Urinary bladder (tissue), 3 donors: ENCODE measurements at regions not wholly inside any gene's neighbourhood (a gene's known extent, or its start where the extent isn't known, plus 50 kb on each side); places are given as distances from the start of the nearest gene placed in this dataset.

ENCODE experiments used
- DNase-seq: peaks from one replicate; pipeline ENCODE4 v3.0.0-alpha.2; 2015; ENCODE audit errors: extremely low spot score
- H3K27ac ChIP-seq: one replicate; pipeline ENCODE4 v1.5.1; 2013; ENCODE audit warnings: low read depth, mild to moderate bottlenecking, moderate library complexity
- H3K36me3 ChIP-seq: one replicate; pipeline ENCODE4 v1.6.1; 2013; ENCODE audit warnings: mild to moderate bottlenecking, moderate library complexity; ENCODE audit not compliant: insufficient read depth
- H3K4me1 ChIP-seq: one replicate; pipeline ENCODE4 v1.6.1; 2013; ENCODE audit warnings: mild to moderate bottlenecking, moderate library complexity; ENCODE audit not compliant: insufficient read depth
- H3K4me3 ChIP-seq: one replicate; pipeline ENCODE4 v1.5.1; 2013; ENCODE audit warnings: low read depth, low read length
- WGBS: extraction: QIAGEN DNeasy Blood & Tissue Kit; methylation state at CpG from one replicate; pipeline ENCODE4 v1.1.7; 2013; 5-methylcytosine and 5-hydroxymethylcytosine counted together
- donor health status: healthy with polysubstance abuse.
- donor health status: healthy.

DNA sequence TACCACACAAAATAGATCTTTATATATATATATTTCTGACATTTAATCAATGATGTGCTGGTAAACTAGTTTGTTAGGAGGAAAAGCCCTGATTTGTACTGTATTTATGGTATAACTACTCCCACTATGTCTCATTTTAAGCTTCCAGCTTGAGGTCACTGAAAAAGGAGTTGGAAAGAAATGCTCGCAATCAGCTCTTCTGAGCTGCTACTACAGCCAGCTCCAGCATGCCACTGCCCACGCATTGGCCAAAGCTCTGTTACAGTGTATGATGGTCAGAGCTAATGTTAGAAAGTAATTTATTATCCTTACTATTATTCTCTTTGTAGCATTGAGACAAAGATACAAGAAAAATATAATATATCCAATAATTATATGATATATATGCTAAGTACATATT lies 55.0 kb upstream of the PCED1B start:
- Histone ChIP-seq H3K4me3 (no peak overlapping the region), H3K27ac (no peak overlapping the region), H3K4me1 (no peaks in the 10 kb centered on the region), H3K36me3 (no peaks in the 10 kb centered on the region)
- WGBS: 69% methylated on average over 2 of the region's 2 CpGs
- DNase-seq: no peak

DNA sequence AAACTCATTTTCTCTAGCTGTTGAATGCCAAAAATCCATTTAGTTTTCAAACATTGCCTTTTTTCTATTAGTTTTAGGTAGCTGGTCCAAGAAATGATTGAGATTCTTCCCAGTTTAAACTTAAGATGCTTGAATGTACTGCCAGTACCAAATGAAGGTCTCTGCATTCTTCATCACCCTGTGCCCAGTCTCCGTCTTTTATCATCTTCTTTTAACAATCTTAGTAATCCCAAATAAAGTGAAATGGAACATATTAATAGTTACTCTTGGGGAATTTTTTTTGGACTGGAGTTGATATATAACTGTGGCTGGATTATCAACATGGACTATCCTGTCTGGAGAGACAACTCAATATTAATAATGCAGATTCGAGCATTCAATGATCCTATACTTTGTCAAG lies 54.1 kb upstream of the PCED1B start:
- H3K4me3 ChIP-seq: no peak overlapping the region
- no peak for DNase-seq
- H3K36me3 ChIP-seq: no peaks in the 10 kb centered on the region
- no peak overlapping the region for H3K27ac ChIP-seq
- WGBS: 59% methylated on average over 2 of the region's 2 CpGs
- no peaks in the 10 kb centered on the region for H3K4me1 ChIP-seq

DNA sequence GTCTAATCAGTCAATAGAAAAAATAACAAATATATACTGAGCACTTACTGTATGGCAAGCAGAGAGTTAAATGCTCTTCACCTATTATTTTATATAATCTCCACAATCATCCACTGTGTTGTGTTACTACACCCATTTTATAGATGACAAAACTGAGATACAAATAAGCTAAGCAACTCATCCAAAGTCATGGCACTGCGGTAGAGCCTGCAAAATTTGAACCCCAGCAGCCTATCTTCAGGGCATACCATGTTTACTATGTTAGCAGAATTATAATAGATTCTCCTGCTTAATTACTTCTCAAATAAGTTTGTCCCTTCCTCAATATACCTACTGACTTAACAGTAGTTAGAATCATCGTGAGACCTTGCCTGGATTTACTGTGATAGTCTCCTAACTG lies 53.6 kb upstream of the PCED1B start:
- Histone ChIP-seq H3K4me1 (no peaks in the 10 kb centered on the region), H3K4me3 (no peak overlapping the region), H3K36me3 (no peaks in the 10 kb centered on the region), H3K27ac (no peak overlapping the region)
- DNase-seq: no peak
- WGBS: 90% methylated on average over 2 of the region's 2 CpGs

DNA sequence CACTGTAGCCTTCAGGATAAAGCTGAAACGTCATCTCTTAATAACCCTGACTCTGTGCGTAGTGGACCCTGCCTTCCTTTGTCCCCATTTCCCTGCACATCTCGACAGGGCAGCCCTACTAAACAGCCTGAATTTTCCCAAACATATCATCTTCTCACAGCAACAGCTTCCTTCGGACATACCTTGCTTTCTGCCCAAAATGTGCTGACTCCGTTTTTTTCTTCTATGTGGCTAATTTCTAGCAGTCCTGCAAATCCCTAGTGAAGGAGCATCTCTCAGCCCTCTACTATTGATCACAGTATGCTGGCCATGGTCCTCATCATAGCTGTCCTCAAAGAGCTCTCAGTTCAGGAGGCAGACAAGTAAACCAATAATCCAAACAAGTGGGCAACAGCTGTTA lies 53.1 kb upstream of the PCED1B start:
- WGBS: 70% methylated on average over 5 of the region's 5 CpGs
- Histone ChIP-seq H3K36me3 (no peaks in the 10 kb centered on the region), H3K4me1 (no peaks in the 10 kb centered on the region), H3K27ac (no peak overlapping the region), H3K4me3 (no peak overlapping the region)
- no peak for DNase-seq
